ENCODE measurements at regions not wholly inside any gene's neighbourhood (a gene's known extent, or its start where the extent isn't known, plus 50 kb on each side); places are given as distances from the start of the nearest gene placed in this dataset.

GRCh38 chr5:54761213-54761701 lies 224.1 kb downstream of the ESM1 start:
- H3K4me3 Mint-ChIP-seq: no peak overlapping the region
- DNase-seq (ENCODE audit: low read depth, low spot score): no peak
- peaks cover 2% of the 10 kb centered on the region for H3K9me3 Mint-ChIP-seq
- no peak for TF ChIP-seq CTCF (conservative IDR thresholded peaks at IDR 0.05)
- H3K27ac Mint-ChIP-seq (ENCODE audit: unreplicated experiment): no peak overlapping the region
- H3K36me3 Mint-ChIP-seq (ENCODE audit: low read depth): no peaks in the 10 kb centered on the region
- peaks cover 10% of the 10 kb centered on the region for H3K4me1 Mint-ChIP-seq
- H3K27me3 Mint-ChIP-seq (ENCODE audit: low read depth): no peaks in the 10 kb centered on the region

GRCh38 chr5:54760182-54760935 lies 225.0 kb downstream of the ESM1 start:
- H3K9me3 Mint-ChIP-seq: peaks cover 2% of the 10 kb centered on the region
- TF ChIP-seq CTCF (conservative IDR thresholded peaks at IDR 0.05): no peak
- no peaks in the 10 kb centered on the region for H3K36me3 Mint-ChIP-seq (ENCODE audit: low read depth)
- H3K4me3 Mint-ChIP-seq: no peak overlapping the region
- no peak overlapping the region for H3K27ac Mint-ChIP-seq (ENCODE audit: unreplicated experiment)
- DNase-seq (ENCODE audit: low read depth, low spot score): no peak
- no peaks in the 10 kb centered on the region for H3K27me3 Mint-ChIP-seq (ENCODE audit: low read depth)
- peaks cover 10% of the 10 kb centered on the region for H3K4me1 Mint-ChIP-seq

- no peak for DNase-seq (ENCODE audit: low read depth, low spot score)
- no peak overlapping the region for H3K27ac Mint-ChIP-seq (ENCODE audit: unreplicated experiment)
- H3K9me3 Mint-ChIP-seq: peaks cover 2% of the 10 kb centered on the region
- TF ChIP-seq CTCF (conservative IDR thresholded peaks at IDR 0.05): no peak
- peaks cover 10% of the 10 kb centered on the region for H3K4me1 Mint-ChIP-seq
- H3K4me3 Mint-ChIP-seq: no peak overlapping the region
- H3K27me3 Mint-ChIP-seq (ENCODE audit: low read depth): no peaks in the 10 kb centered on the region
- H3K36me3 Mint-ChIP-seq (ENCODE audit: low read depth): no peaks in the 10 kb centered on the region
Measured at GRCh38 chr5:54758038-54758437, 227.4 kb downstream of the ESM1 start.

GRCh38 chr5:54757541-54757940 lies 227.9 kb downstream of the ESM1 start:
- no peak overlapping the region for H3K4me3 Mint-ChIP-seq
- no peaks in the 10 kb centered on the region for H3K27me3 Mint-ChIP-seq (ENCODE audit: low read depth)
- no peaks in the 10 kb centered on the region for H3K36me3 Mint-ChIP-seq (ENCODE audit: low read depth)
- TF ChIP-seq CTCF (conservative IDR thresholded peaks at IDR 0.05): no peak
- H3K27ac Mint-ChIP-seq (ENCODE audit: unreplicated experiment): no peak overlapping the region
- H3K4me1 Mint-ChIP-seq: peaks cover 10% of the 10 kb centered on the region
- peaks cover under 1% of the 10 kb centered on the region for H3K9me3 Mint-ChIP-seq
- DNase-seq (ENCODE audit: low read depth, low spot score): no peak

- TF ChIP-seq CTCF (conservative IDR thresholded peaks at IDR 0.05): no peak
- no peak overlapping the region for H3K4me3 Mint-ChIP-seq
- no peaks in the 10 kb centered on the region for H3K36me3 Mint-ChIP-seq (ENCODE audit: low read depth)
- DNase-seq (ENCODE audit: low read depth, low spot score): no peak
- H3K27me3 Mint-ChIP-seq (ENCODE audit: low read depth): no peaks in the 10 kb centered on the region
- no peaks in the 10 kb centered on the region for H3K9me3 Mint-ChIP-seq
- H3K4me1 Mint-ChIP-seq: peaks cover 10% of the 10 kb centered on the region
- H3K27ac Mint-ChIP-seq (ENCODE audit: unreplicated experiment): no peak overlapping the region
Measured at GRCh38 chr5:54756796-54757402, 228.5 kb downstream of the ESM1 start.
